ENCODE measurements at regions not wholly inside any gene's neighbourhood (a gene's known extent, or its start where the extent isn't known, plus 50 kb on each side); places are given as distances from the start of the nearest gene placed in this dataset.

DNA sequence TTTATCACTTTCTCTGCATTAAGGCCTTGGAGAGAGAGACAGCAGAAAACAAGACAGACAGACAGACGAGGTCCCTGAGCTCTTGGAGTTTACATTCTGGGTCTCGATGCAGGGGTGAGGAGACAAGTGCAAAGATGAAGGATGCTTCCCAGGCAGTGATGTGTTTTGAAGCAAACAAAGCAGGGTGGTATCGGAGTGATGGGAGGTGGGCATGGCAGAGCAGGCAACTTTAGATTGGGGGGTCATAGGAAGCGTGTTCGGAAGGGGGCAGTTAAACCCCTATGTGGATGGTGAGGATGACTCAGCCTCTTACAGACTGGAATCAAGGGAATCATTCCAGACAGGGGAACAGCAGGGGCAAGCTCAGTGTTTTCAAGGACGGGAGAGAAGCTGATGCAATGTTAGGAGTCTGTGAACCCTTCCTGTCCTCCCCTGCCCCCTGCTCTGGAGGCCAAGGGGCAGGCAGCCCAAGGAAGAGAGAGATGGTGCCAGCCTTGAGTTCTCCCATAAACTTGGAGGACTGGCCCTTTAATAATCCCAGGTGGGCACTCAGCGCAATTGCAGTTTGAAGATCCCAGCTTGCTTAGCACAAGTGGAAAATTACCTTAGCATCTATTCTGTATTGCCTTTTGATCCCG lies 180.2 kb downstream of the CHST1 start:
- TF ChIP-seq CEBPB (IDR thresholded peaks at IDR 0.05) = no peak
- TF ChIP-seq EP300 (IDR thresholded peaks at IDR 0.05; ENCODE audit: borderline replicate concordance) = no peak
- no peak for TF ChIP-seq REST (IDR thresholded peaks at IDR 0.05; ENCODE audit: low read depth)
- TF ChIP-seq RAD21 (IDR thresholded peaks at IDR 0.05; ENCODE audit: low read depth) = no peak
- TF ChIP-seq EGR1 (IDR thresholded peaks at IDR 0.05) = no peak

Measured in Ishikawa (cell line).